ENCODE measurements at regions not wholly inside any gene's neighbourhood (a gene's known extent, or its start where the extent isn't known, plus 50 kb on each side); places are given as distances from the start of the nearest gene placed in this dataset.

DNA sequence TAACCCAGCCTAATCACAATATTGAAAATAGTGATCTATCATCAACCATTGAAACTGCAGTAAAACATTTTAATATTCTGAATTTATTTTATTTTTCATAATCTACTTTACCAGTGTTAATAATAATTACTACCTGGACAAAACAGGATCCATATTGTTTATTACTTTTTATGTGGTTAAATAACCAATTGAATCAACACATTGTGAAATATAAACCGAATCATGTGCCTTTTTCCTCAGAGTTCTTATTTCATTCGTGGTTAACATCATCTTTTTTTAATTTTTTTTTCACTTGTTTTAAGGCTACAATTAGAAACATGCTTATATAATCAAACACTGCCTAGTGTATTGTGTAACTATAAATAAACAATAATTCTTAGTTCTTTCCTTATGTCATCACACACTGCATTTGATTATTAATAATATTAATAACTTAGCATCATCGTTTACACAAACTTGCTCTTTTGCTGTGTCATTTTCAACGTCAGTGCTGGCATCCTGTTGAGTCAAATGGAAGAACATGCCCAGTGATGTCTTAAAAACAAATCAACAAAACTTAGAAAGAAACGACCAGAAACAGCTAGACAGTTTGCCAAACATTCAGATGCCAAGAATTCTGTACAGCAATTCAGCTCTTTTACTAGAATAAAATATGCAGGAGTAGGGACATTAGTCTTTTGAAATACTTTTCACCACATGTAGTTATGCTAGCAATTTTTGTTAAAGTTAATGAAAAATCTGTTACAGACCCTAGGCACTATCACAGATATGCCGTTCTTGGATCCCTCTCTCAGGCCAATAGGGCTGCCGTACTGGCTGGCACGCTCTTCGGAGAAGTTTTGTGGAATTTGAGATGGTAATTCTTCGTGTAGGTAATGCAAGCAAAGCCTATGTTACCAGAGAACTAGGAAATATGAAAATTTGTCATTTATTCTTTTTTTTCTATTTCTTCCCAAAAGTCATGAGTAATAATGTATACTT is 330.4 kb upstream of the SEMA3A start:
- TF ChIP-seq CTCF (IDR thresholded peaks at IDR 0.05), result no peak

DNA sequence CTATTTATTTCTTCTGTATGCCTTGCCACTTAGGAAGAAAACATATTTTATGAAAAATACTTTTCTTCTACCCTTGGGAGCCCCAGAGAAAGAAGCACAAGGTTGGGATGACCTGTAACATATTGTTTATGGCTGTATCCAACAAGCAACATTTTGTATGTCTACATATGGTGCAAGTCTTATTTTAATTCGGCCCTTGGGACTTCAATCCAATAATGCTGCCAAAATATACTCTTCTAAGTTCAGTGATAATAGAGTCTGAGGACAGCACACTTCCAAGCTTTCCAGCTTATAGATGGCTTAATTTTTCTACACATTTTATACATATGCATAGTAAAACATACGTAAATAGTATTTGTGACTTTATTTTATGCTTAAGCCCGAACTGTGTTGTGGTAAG is 318.5 kb upstream of the SEMA3A start:
- TF ChIP-seq CTCF (IDR thresholded peaks at IDR 0.05), result no peak

- no peak for TF ChIP-seq CTCF (IDR thresholded peaks at IDR 0.05)
Observed at GRCh38 chr7:84512055-84512454, 317.5 kb upstream of the SEMA3A start.

- no peak for TF ChIP-seq CTCF (IDR thresholded peaks at IDR 0.05)
Observed at GRCh38 chr7:84510505-84510904, 315.9 kb upstream of the SEMA3A start.

GRCh38 chr7:84509522-84509921 is 314.9 kb upstream of the SEMA3A start:
- no peak for TF ChIP-seq CTCF (IDR thresholded peaks at IDR 0.05)

DNA sequence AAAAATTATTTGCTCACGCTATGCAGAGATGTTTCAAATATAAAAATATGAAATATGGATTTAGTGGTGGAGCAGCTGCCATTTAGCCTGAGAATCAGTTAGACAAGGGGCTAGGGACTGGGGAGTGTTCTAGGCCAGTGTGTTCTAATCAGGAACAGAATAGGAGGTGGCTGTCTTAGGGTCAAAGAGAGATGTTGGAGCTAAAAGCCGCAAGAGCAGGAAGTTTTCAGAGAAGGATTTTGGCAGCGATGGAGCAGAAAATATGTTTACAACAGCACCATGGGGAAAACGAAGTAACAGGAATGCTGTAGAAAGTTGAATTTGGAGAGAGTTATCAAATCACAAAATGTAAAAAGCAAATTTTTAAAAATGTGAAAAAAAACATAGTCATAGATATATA is 314.0 kb upstream of the SEMA3A start:
- no peak for TF ChIP-seq CTCF (IDR thresholded peaks at IDR 0.05)

GRCh38 chr7:84507529-84507928 is 312.9 kb upstream of the SEMA3A start:
- no peak for TF ChIP-seq CTCF (IDR thresholded peaks at IDR 0.05)
